C4-2B (cell line): ENCODE measurements at regions not wholly inside any gene's neighbourhood (a gene's known extent, or its start where the extent isn't known, plus 50 kb on each side); places are given as distances from the start of the nearest gene placed in this dataset.

Experiments used
- ZFX ChIP-seq: fragments of 450-650 bp; IDR thresholded peaks from 2 replicates; pipeline ENCODE4 v1.6.1; 2017
- TF ChIP-seq, protein P1 (sequence below): fragments of 450-650 bp; conservative IDR thresholded peaks from 2 replicates; pipeline ENCODE4 v1.5.1; 2017; ENCODE audit warnings: mild to moderate bottlenecking

DNA sequence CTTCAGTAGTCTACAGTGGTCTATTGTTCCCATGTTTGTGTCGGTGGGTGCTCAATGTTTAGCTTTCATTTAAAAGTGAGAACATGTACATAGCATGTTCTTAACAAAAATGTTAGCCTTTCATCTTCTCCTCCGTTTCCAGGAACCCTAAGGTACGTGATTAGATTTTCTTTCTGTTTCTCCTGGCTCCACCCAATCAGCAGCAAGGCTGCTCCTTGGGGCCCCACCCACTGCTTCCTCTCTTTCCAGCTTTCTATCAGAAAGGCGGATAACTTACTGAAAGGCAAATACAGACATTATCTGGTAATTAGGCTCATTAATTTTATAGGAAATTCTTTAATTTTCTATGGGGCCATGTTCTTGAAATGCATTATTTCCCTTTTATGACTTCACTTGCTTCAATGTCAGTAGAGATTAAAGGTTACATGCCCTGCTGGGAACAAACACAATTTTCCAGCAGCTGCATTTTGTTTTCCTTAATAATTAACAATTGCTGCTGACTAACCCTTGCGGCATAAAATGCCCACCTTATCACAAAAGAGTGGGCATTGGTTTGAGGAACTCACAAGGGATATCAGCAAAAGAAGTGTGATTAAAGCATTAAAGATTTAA is 324.9 kb upstream of the SNX7 start:
- TF ChIP-seq, protein P1, sequence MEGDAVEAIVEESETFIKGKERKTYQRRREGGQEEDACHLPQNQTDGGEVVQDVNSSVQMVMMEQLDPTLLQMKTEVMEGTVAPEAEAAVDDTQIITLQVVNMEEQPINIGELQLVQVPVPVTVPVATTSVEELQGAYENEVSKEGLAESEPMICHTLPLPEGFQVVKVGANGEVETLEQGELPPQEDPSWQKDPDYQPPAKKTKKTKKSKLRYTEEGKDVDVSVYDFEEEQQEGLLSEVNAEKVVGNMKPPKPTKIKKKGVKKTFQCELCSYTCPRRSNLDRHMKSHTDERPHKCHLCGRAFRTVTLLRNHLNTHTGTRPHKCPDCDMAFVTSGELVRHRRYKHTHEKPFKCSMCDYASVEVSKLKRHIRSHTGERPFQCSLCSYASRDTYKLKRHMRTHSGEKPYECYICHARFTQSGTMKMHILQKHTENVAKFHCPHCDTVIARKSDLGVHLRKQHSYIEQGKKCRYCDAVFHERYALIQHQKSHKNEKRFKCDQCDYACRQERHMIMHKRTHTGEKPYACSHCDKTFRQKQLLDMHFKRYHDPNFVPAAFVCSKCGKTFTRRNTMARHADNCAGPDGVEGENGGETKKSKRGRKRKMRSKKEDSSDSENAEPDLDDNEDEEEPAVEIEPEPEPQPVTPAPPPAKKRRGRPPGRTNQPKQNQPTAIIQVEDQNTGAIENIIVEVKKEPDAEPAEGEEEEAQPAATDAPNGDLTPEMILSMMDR = no peak
- no peak for TF ChIP-seq ZFX
